ENCODE measurements at regions not wholly inside any gene's neighbourhood (a gene's known extent, or its start where the extent isn't known, plus 50 kb on each side); places are given as distances from the start of the nearest gene placed in this dataset.
"Not testable (repeated sequence)": the region's sequence is repeated elsewhere in the genome, so short reads cannot be mapped to it uniquely, and the experiment has no call there.

GRCh38 chr21:5013455-5014304 lies 5507.7 kb upstream of the TPTE start:
- not testable (repeated sequence) for DNase-seq

DNA sequence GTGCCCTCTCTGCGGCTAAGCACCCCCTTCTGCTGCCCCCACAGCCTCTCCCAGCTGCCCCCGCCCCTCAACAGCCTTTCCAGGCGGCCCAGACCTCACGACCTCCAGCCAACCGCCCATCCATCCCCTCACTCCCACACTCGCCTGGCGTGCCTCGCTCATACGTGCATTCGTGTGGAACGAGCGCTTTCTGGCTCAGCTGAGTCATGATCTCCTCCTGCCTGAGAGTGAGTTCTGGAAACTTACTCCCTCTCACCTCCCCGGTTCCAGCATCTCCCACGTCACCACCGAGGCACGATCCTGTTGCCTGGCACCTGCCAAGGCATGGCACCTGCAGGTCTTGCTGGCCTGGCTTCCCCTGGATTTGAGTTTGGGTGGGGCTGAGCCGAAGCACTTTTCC lies 5506.2 kb upstream of the TPTE start:
- not testable (repeated sequence) for DNase-seq

GRCh38 chr21:5019120-5019519 lies 5502.3 kb upstream of the TPTE start:
- DNase-seq: not testable (repeated sequence)

GRCh38 chr21:5021815-5022214 lies 5499.6 kb upstream of the TPTE start:
- DNase-seq: not testable (repeated sequence)

DNA sequence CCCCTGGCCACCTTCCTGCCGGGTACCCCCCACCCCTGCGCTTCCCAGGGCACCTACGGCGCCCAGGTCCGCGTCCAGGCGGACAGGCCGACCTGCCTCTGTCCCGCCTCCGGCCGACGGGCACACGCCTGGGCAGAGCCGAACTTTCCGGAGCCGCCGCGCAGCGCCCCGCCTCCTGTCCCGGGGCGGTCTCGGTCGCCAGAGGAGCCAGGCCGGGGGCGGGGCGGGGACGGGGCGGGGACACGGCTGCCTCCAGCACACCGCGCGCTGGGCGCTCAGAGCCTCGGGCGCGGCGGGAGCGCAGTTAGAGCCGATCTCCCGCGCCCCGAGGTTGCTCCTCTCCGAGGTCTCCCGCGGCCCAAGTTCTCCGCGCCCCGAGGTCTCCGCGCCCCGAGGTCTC lies 5499.1 kb upstream of the TPTE start:
- DNase-seq: not testable (repeated sequence)

DNA sequence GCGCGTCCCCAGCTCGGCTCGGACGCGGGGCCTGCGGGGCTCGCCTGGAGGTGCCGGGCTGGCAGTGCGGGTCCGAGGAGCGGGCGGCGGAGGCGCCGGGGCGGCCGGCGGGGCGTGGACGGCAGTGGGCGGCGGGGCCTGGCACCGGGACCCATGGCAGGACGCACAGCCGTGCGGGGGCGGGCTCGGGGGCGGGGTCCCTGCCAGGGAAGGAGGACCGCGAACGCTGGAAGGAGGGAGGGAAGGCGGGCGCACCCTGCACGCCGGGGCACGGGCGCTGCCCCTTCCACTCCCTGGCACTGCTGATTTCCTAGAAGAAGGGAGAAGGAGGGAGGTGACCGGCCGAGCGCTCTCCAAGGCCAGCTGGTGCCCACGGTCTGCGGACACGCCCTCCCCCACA lies 5498.6 kb upstream of the TPTE start:
- not testable (repeated sequence) for DNase-seq

DNA sequence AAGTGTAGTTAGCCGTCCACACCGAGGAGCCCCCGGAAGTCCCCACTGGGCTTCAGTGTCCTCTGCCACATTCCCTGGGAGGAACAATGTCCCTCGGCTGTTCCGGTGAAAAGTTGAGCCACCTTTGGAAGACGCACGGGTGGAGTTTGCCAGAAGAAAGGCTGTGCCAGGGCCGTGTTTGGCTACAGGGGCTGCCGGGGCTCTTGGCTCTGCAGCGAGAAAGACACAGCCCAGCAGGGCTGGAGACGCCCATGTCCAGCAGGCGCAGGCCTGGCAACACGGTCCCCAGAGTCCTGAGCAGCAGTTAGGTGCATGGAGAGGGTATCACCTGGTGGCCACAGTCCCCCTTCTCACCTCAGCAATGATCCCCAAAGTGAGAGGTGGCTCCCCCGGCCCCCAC lies 5486.2 kb upstream of the TPTE start:
- not testable (repeated sequence) for DNase-seq

GRCh38 chr21:5035587-5035986 lies 5485.8 kb upstream of the TPTE start:
- DNase-seq: not testable (repeated sequence)

GRCh38 chr21:5037606-5038331 lies 5483.6 kb upstream of the TPTE start:
- DNase-seq: not testable (repeated sequence)

- DNase-seq: not testable (repeated sequence)
Measured at GRCh38 chr21:5039926-5040325, 5481.5 kb upstream of the TPTE start.

DNA sequence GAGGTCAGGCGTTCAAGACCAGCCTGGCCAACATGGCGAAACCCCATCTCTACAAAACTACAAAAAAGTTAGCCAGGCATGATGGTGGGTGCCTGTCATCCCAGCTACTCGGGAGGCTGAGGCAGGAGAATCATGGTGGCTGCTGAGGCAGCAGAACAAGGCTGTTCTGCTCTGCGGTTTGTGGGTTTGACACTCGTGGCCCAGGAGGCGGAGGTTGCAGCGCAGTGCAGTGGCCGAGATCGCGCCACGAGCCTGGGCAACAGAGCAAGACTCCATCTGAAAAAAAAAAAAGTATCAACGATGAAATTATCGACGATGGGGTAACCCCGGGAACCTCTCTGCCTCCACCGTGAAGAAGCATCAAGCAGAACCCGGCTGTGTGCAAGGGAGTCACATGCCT lies 5478.8 kb upstream of the TPTE start:
- DNase-seq: not testable (repeated sequence)

DNA sequence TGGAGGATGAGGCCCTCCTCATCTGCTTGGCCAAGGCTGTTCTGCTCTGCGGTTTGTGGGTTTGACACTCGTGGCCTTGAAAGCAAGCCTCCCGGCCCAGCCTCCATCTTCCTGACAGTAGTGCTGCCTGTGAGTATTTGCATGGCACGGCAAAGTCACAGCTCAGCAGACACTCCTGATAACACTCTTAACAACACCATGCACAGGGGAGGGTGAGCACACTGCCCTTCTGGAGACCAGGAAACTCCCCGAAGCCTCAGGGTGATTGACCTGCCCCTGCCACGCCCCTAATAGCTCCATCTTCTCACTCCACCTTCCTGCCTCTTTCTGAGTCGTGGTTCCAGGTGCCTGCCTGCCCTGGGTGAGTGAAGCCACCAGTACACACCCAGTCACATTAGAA lies 5476.6 kb upstream of the TPTE start:
- not testable (repeated sequence) for DNase-seq

DNA sequence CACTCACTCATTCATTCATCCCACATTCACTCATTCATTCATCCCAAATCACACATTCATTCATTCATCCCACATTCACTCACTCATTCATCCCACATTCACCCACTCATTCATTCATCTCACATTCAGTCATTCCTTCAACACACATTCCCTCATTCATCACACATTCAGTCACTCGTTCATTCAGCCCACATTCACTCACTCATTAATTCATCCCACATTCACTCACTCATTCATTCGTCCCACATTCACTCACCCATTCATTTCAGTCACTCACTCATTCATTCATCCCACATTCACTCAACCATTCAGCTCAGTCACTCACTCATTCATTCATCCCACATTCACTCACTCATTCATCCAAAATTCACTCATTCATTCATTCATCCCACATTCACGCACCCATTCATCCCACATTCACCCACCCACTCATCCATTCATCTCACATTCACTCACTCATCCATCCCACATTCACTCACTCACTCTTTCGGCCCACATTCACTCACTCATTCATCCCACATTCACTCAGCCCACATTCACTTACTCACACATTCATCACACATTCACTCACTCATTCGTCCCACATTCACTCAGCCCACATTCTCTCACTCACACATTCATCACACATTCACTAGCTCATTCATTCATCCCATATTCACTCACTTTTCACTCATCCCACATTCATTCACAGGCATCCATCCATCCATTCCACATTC lies 5469.9 kb upstream of the TPTE start:
- not testable (repeated sequence) for DNase-seq

DNA sequence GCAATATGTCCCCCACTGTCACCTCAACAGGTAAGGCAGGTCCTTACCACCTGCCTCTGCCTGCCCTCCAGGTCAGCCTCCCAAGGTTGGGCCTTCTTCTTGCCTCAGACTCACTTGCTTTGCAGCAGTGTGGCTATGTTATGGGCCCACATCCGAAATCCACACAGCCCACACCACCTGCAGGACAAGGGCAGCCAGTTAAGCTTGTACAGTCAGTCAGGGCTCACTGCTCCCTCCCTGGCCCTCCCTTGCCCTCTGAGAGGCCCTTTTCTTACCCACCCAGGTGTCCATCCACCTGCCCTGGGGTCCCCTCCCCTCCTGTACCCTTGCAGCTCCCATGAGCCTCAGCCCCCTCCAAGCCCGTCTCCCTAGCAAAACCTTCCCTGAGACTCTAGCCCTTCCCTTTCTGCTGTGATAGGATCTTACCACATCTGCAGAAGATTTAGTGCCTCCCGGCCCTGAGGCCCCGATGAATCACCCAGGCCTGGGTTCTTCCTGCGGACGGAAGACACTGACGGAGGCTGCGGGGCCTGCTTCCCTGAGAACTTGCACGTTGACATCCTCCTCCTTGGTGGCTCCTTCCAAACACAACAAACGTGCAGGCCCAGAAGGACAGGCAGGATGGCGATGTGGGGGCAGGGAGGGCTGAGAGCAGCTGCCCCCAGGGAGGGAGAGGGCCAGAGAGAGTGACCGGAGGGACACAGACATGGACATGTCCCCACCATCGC lies 5466.2 kb upstream of the TPTE start:
- not testable (repeated sequence) for DNase-seq

DNA sequence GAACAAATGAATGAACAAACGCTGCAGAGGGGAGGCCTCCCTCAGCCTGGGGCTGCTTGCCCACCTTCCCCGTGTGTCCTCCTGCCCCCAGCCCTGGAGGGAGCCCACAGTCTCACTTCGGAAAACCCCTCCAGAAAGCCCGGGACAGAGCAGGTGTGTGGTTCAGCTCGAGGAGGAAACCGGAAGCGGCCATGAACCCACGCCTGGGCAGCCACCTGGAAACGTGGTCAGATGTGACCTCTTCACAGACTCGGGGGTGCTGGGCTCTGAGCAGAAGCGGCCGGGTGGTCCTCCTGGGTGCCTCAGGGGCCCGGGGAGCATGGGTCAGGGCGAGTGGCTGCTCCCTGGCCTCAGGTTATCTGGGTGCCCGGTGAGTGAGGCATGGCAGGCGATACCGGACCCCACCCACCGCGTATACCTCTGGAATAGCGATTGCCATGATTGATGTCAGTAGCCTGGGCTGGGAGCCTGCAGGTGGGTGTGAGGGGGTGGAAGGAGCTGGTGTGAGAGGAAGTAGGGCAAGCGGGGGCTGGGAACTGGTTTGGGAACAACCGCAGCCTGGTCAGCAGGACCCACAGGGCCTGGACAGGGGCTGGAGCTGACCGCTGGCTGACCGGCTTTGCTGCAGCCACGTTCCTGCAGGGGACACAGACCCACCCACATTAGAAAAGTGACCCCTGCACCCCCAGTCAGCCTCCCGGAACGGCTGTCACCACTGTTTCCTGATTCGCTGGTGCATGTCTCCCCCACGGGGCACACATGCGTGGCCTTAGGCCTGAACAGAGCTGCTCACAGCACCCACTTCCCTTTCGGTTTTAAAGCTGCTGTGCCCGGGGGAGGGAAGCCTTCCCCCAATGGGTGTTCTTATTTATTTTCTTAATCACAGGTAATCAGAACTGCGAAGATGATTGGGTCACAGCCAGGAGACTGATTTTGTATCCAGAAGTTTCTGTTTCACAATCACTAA lies 5465.1 kb upstream of the TPTE start:
- not testable (repeated sequence) for DNase-seq

DNA sequence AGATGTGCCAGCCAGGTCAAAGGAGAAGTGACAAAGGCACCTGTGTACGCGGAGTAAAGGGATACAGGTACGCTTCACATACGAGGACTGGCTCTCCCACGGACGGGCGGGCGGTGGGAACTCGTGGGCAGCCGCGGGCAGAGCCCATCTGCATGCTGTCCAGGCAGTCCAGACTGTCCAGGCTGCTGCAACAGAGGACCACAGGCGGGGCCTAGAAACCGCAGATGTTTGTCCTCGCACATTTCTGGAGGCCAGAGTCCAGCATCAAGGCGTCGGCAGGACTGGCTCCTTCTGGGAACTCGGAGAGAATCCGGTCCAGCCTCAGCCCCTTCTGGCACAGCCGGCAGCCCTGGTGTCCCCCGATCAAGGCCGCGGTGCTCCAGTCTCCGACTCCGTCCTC lies 5464.3 kb upstream of the TPTE start:
- DNase-seq: not testable (repeated sequence)

- not testable (repeated sequence) for DNase-seq
Measured at GRCh38 chr21:5060364-5061083, 5460.9 kb upstream of the TPTE start.

GRCh38 chr21:5064581-5065142 lies 5456.7 kb upstream of the TPTE start:
- not testable (repeated sequence) for DNase-seq

GRCh38 chr21:5065240-5066211 lies 5455.9 kb upstream of the TPTE start:
- DNase-seq: peak; percentile 42
